Fibroblast of villous mesenchyme (primary cell): ENCODE measurements at regions not wholly inside any gene's neighbourhood (a gene's known extent, or its start where the extent isn't known, plus 50 kb on each side); places are given as distances from the start of the nearest gene placed in this dataset.

Source experiments
- DNase-seq: peaks from one replicate; pipeline ENCODE4 v3.0.0-alpha.2; 2010; ENCODE audit warnings: low read depth
- H3K4me3 ChIP-seq: 2 replicates; pipeline ENCODE4 v1.5.1; 2011; ENCODE audit warnings: low read depth, mild to moderate bottlenecking, low read length
- TF ChIP-seq, protein P1 (sequence below): IDR thresholded peaks from 2 replicates; pipeline ENCODE4 v1.5.1; 2012; ENCODE audit warnings: low read depth, mild to moderate bottlenecking, low read length; ENCODE audit not compliant: insufficient read depth

DNA sequence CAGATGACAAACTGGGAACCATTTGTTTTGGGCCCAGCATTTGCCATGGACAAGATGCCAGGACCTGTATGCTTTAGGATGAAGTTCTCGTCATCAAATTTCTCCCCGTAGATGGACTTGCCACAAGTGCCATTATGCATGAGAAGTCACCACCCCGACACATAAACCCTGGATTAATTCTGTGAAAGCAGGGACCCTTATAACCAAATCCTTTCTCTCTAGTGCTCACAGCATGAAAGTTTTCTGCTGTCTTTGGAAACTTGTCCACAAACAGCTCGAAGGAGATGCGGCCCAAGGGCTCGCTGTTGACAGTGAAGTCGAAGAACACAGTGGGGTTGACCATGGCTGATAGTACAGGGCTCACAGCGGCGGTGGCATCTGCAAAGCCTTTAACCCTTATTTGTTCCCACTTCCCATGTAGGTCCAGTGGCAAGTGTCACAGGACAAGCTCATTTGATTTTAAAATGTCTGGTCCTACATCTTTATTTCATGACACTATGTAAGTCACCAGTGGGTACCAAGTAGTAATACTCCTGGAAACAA, 75.2 kb upstream of the MIR17HG start:
- TF ChIP-seq, protein P1, sequence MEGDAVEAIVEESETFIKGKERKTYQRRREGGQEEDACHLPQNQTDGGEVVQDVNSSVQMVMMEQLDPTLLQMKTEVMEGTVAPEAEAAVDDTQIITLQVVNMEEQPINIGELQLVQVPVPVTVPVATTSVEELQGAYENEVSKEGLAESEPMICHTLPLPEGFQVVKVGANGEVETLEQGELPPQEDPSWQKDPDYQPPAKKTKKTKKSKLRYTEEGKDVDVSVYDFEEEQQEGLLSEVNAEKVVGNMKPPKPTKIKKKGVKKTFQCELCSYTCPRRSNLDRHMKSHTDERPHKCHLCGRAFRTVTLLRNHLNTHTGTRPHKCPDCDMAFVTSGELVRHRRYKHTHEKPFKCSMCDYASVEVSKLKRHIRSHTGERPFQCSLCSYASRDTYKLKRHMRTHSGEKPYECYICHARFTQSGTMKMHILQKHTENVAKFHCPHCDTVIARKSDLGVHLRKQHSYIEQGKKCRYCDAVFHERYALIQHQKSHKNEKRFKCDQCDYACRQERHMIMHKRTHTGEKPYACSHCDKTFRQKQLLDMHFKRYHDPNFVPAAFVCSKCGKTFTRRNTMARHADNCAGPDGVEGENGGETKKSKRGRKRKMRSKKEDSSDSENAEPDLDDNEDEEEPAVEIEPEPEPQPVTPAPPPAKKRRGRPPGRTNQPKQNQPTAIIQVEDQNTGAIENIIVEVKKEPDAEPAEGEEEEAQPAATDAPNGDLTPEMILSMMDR = no peak
- H3K4me3 ChIP-seq = no peak overlapping the region
- no peak for DNase-seq

DNA sequence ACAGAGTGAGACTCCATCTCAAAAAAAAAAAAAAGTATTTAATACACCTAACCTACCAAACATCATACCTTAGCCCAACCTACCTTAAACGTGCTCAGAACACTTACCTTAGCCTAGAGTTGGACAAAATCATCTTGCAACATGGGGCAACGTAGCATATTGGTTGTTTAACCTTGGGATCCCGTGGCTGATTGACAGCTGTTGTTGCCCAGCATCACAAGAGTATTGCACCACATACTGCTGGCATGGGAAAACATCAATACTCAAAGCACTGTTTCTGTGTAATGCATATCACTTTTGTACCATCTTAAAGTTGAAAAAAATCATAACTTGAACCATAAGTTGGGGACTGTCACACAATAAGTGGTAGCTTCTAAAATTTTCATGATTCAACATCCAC, 73.8 kb upstream of the MIR17HG start:
- H3K4me3 ChIP-seq = no peak overlapping the region
- TF ChIP-seq, protein P1 = no peak
- no peak for DNase-seq

DNA sequence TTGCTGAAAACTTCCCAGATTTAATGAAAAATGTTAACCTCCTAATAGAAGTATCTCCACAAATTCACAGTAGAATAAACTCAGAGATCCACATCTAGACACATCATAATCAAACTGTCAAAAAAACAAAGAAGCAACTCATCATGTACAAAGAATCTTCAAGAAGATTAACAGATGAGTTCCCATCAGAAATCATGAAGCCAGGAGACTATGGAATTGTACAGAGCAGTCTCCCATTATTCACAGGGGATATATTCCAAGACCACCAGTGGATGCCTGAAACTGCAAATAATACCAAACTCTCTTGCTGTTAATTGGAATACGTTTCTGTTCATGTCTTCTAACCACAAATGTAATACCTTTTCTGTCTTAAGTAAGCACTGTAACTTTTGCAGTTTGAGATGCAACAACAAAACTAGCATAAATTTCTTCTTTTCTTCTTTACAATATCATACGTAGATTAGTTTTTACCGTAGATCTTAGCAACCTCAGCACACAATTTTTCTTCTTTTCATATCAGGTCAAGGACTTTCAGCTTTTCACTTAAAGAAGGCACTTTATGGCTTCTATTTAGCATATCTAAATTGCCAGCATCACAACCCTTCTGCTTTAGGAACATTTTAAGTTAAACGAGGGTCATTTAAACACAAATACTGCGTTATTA, 70.3 kb upstream of the MIR17HG start:
- DNase-seq = no peak
- TF ChIP-seq, protein P1 = no peak
- H3K4me3 ChIP-seq = no peak overlapping the region

DNA sequence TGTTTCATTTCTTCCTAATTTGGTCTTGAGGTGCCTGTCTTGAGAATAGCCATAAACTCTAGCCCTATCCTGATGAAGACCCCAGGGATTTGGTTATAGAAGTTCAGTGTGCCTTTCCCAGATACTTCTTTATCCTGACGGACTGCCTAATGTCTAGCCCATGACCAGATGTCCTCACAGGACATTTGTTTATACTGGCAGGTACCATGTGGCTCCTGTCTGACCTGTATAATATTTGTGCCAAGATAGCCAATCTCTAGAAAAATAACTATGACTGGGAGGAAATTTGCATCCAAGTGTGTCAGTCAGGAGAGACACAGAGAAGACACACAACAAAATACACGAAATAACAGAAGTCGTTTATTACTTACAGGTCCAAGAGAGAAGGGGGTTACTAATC, 69.2 kb upstream of the MIR17HG start:
- DNase-seq = no peak
- H3K4me3 ChIP-seq = no peak overlapping the region
- TF ChIP-seq, protein P1 = no peak

DNA sequence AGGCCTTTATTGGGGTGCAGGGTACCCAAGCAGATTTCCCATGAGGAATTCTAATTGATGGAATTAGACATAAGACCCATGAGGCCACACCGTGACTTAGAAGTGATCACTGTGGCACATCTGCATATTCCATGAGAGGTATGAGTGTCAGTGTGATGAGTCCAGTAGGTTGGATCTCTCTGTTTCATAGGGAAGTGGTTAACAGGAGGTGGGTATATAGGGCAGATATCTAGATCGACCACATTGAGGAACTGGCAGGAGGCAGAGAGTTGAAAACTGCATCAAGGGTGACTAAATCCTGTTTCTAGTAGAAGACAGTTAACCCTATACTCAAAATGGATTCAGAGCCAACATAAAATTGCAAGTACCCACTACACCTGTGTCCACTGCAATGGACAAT, 68.6 kb upstream of the MIR17HG start:
- H3K4me3 ChIP-seq = no peak overlapping the region
- TF ChIP-seq, protein P1 = no peak
- no peak for DNase-seq

DNA sequence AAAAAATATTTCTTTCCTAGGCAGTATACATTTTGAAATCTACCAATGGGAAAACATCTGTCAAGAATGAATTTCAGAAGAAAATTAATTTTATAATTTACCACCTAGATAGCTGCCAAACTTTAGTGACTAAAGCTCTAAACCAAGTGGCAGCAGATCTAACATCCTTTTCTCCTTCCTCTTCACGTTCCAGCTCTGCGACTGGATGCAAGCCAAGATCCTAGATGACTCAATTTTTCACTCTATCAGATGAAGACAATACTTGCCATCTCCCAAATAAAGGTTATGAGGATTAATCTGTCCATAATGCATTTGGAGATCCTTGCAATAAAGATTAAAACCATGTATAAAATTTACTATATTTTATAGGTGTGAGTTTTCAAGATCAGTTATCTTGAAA, 66.7 kb upstream of the MIR17HG start:
- TF ChIP-seq, protein P1 = no peak
- H3K4me3 ChIP-seq = no peak overlapping the region
- DNase-seq = no peak

DNA sequence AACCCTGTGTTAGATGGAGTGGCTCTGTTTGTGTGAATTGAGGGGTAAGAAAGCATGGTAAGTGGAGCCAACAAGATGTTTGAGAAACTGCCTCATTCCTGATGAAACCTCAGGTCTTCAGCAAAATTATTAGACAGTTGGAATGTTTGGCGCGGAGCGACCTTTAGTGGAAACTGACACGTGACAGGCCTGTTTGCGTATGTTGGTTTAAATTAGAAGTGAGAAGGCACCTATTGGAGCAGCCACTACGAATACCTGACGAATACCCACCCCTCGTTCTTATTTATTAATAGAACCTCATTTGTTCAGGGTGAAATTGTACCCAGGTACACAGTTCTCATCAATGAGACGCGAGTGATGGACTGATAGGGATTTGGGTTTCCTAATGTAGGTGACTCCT, 63.2 kb upstream of the MIR17HG start:
- TF ChIP-seq, protein P1 = no peak
- no peak for DNase-seq
- no peak overlapping the region for H3K4me3 ChIP-seq
